ENCODE measurements at regions not wholly inside any gene's neighbourhood (a gene's known extent, or its start where the extent isn't known, plus 50 kb on each side); places are given as distances from the start of the nearest gene placed in this dataset.

- H3K4me1 ChIP-seq = no peaks in the 10 kb centered on the region
- DNase-seq = no peak
- no peaks in the 10 kb centered on the region for H3K27me3 ChIP-seq
- no peaks in the 10 kb centered on the region for H3K9me3 ChIP-seq
- TF ChIP-seq, protein P1, sequence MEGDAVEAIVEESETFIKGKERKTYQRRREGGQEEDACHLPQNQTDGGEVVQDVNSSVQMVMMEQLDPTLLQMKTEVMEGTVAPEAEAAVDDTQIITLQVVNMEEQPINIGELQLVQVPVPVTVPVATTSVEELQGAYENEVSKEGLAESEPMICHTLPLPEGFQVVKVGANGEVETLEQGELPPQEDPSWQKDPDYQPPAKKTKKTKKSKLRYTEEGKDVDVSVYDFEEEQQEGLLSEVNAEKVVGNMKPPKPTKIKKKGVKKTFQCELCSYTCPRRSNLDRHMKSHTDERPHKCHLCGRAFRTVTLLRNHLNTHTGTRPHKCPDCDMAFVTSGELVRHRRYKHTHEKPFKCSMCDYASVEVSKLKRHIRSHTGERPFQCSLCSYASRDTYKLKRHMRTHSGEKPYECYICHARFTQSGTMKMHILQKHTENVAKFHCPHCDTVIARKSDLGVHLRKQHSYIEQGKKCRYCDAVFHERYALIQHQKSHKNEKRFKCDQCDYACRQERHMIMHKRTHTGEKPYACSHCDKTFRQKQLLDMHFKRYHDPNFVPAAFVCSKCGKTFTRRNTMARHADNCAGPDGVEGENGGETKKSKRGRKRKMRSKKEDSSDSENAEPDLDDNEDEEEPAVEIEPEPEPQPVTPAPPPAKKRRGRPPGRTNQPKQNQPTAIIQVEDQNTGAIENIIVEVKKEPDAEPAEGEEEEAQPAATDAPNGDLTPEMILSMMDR (IDR thresholded peaks at IDR 0.05; ENCODE audit: low read depth, low read length) = no peak
- no peak overlapping the region for H3K4me3 ChIP-seq (ENCODE audit: low read depth, low read length)
- H3K36me3 ChIP-seq = no peaks in the 10 kb centered on the region
Observed at GRCh38 chrX:20969565-20969964, 404.7 kb upstream of the CNKSR2 start.

- TF ChIP-seq, protein P1 (IDR thresholded peaks at IDR 0.05; ENCODE audit: low read depth, low read length) = no peak
- DNase-seq = no peak
- Histone ChIP-seq H3K36me3 (no peaks in the 10 kb centered on the region), H3K4me1 (no peaks in the 10 kb centered on the region), H3K9me3 (no peaks in the 10 kb centered on the region), H3K27me3 (no peaks in the 10 kb centered on the region), H3K4me3 (ENCODE audit: low read depth, low read length) (no peak overlapping the region)
Observed at GRCh38 chrX:20968996-20969395, 405.2 kb upstream of the CNKSR2 start.

DNA sequence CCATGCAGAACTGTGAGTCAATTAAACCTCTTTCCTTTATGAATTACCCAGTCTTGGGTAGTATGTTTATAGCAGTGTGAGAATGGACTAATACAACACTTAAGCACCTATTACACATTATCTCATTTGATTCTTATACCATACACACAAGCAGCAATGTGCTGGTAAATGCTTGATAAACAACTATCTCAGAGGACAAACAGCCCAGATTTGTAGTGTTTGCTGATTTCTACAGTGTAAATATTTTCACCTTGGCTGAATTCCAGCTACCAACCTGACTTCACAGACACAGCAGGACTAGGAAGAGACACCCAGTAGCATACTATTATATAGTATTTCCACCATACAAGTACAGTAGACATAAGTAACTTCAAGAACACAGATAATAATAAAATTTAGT, 406.5 kb upstream of the CNKSR2 start:
- no peak for DNase-seq
- no peaks in the 10 kb centered on the region for H3K4me1 ChIP-seq
- TF ChIP-seq, protein P1 (IDR thresholded peaks at IDR 0.05; ENCODE audit: low read depth, low read length) = no peak

DNA sequence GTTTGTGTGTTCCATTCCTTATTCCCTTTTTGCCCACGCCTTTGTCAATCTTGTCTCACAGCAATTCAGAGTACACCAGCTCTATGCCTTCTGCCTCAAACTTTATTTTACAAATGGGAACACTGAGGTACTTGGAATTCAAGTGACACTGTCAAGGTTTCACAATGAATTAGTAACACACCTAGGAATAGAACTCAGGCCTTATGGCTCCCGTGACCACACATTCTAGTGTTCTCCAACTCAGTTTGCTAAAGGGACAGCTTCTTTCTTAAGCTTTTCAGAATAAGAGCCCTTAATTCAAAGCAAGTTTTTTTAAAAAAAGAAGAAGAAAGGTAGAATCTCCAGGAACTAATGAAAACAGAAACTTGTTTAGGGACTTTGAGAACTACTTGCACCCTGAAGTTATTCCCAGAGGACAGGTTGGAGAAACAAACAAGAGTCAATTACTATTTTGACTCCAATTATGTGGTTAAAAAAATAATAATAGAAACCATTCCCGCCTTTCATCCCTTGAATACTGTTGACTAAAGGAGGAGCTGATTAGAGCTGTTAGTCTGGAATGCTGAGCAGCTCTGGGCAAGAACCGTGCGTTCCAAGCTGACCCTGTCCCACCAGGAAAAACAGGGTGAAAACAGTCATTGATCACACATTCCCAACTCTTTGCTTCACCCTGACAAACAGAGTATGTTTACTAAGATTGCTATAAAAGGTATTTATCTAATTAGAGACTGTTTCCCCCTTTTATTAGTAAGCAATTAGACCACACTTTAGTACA, 408.8 kb upstream of the CNKSR2 start:
- no peak for DNase-seq
- TF ChIP-seq, protein P1 (IDR thresholded peaks at IDR 0.05; ENCODE audit: low read depth, low read length) = no peak
- H3K9me3 ChIP-seq = no peaks in the 10 kb centered on the region
- no peaks in the 10 kb centered on the region for H3K4me1 ChIP-seq
- H3K27me3 ChIP-seq = no peaks in the 10 kb centered on the region
- H3K4me3 ChIP-seq (ENCODE audit: low read depth, low read length) = no peak overlapping the region
- H3K36me3 ChIP-seq = no peaks in the 10 kb centered on the region

More for the DNA sequence above, 406.5 kb upstream of the CNKSR2 start:
- H3K36me3 ChIP-seq = no peaks in the 10 kb centered on the region
- H3K4me3 ChIP-seq (ENCODE audit: low read depth, low read length) = no peak overlapping the region
- no peaks in the 10 kb centered on the region for H3K9me3 ChIP-seq
- no peaks in the 10 kb centered on the region for H3K27me3 ChIP-seq

GRCh38 chrX:20954014-20954413, 420.2 kb upstream of the CNKSR2 start:
- Histone ChIP-seq H3K4me3 (ENCODE audit: low read depth, low read length) (no peak overlapping the region), H3K27me3 (no peaks in the 10 kb centered on the region), H3K9me3 (no peaks in the 10 kb centered on the region), H3K36me3 (no peaks in the 10 kb centered on the region), H3K4me1 (no peaks in the 10 kb centered on the region)
- DNase-seq = no peak
- TF ChIP-seq, protein P1 (IDR thresholded peaks at IDR 0.05; ENCODE audit: low read depth, low read length) = no peak

DNA sequence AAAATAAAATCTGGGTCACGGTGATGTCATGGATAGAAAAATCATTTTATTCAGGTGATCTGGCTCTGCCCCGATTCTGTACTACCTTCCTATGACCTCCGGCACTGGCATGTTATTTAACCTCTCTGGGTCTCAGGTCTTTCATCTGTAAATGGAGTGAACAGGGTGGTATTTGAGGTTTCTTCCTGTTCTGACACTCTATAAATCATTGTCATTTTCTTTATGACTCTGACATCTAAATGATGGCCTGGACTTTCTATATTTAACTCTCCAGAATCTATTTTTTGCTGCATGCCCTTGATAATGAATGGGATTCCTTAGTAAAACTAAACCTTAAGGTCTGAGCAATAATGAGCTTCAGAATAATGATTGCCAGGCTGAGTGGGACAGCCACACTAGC, 422.0 kb upstream of the CNKSR2 start:
- H3K36me3 ChIP-seq = no peaks in the 10 kb centered on the region
- no peaks in the 10 kb centered on the region for H3K27me3 ChIP-seq
- TF ChIP-seq, protein P1 (IDR thresholded peaks at IDR 0.05; ENCODE audit: low read depth, low read length) = no peak
- DNase-seq = no peak
- H3K4me3 ChIP-seq (ENCODE audit: low read depth, low read length) = no peak overlapping the region
- H3K9me3 ChIP-seq = no peaks in the 10 kb centered on the region
- H3K4me1 ChIP-seq = no peaks in the 10 kb centered on the region
